ENCODE measurements at regions not wholly inside any gene's neighbourhood (a gene's known extent, or its start where the extent isn't known, plus 50 kb on each side); places are given as distances from the start of the nearest gene placed in this dataset.
"Not testable (repeated sequence)": the region's sequence is repeated elsewhere in the genome, so short reads cannot be mapped to it uniquely, and the experiment has no call there.

DNA sequence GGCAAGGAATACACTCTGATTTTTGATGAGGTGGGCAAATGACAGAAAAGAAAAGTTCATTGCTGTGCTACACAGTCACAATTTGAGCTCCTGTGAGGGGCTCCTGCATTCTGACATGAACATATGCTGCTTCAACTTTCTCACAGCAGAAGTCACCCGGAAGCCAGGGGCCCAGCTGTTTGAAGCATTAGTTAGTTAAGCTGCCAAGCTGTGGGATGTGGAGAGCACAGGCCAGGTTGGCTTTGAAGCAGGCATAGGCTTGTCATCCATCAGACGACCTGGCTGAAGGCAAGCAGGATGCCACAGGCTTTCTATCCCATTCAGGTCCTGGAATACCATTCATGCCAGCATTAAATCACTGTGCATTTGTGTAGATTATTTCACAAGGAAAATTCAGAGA lies 63.1 kb downstream of the MTNR1B start:
- DNase-seq = no peak

DNA sequence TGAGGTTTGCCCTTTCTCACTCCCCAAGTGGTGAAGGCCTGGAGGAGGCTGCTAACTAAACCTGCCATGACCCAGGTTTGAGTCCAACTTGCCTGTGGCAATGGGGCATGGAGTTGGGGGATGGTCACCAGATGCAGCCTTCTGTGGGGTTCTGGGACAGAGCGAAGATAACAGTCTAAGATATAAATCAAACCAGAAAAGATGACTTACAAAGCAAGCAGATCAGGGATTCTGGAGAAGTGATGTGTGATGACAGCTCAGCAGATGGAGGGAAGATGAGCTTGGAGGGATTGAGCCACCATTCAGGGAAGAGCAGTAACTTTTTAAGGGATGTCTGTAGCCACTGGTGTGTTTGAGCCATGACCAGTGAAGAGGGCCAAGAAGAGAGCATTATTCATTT lies 63.6 kb downstream of the MTNR1B start:
- no peak for DNase-seq

- DNase-seq = no peak
Observed at GRCh38 chr11:93034031-93034722, 64.7 kb downstream of the MTNR1B start.

DNA sequence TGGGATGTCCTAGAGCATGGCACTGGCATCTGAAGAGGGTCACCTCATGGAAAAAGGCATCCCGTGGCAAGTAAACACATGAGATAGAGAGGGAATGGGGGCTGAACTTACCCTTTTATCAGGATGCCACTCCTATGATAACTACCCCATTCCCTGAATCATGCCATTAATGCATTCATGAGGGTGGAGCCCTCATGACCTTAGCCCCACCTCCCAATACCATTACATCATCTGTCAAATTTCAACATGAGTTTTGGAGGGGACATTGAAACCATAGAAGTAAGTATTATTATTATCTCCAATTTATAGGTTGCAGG lies 65.2 kb downstream of the MTNR1B start:
- no peak for DNase-seq

GRCh38 chr11:93038521-93038920 lies 69.1 kb downstream of the MTNR1B start:
- DNase-seq = no peak

- no peak for DNase-seq
Observed at GRCh38 chr11:93039531-93040240, 70.2 kb downstream of the MTNR1B start.

- no peak for DNase-seq
Observed at GRCh38 chr11:93041682-93042081, 72.2 kb downstream of the MTNR1B start.

DNA sequence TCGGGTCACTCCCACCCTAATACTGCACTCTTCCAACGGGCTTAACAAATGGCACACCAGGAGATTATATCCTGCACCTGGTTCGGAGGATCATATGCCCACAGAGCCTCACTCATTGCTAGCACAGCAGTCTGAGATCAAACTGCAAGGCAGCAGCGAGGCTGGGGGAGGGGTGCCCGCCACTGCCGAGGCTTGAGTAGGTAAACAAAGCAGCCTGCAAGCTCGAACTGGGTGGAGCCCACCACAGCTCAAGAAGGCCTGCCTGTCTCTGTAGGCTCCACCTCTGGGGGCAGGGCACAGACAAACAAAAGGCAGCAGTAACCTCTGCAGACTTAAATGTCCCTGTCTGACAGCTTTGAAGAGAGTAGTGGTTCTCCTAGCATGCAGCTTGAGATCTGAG lies 73.7 kb downstream of the MTNR1B start:
- not testable (repeated sequence) for DNase-seq

- no peak for DNase-seq
Observed at GRCh38 chr11:93049740-93050139, 80.3 kb downstream of the MTNR1B start.

GRCh38 chr11:93051186-93051585 lies 81.7 kb downstream of the MTNR1B start:
- no peak for DNase-seq

- DNase-seq = no peak
Observed at GRCh38 chr11:93053864-93054263, 84.4 kb downstream of the MTNR1B start.

- DNase-seq = no peak
Observed at GRCh38 chr11:93054279-93054678, 84.8 kb downstream of the MTNR1B start.

DNA sequence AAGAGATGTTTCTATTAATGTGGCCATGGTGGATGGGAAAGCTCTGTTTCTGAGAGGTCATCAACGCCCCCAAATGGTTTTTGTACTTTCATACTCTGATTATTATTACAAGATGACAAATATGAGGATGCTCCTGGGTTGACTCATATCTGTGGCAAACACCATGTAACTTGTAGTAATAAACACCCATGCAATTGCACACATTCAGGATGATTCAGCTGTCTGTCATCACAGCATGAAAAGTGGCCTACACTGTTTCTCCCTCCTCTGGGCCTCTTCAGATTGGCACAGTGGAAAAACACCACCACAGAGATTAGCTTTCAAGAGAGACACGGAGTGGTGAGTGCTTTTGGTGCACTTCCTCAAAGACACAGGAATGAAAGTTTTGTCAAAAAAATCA lies 85.4 kb downstream of the MTNR1B start:
- DNase-seq = peak; percentile 81

DNA sequence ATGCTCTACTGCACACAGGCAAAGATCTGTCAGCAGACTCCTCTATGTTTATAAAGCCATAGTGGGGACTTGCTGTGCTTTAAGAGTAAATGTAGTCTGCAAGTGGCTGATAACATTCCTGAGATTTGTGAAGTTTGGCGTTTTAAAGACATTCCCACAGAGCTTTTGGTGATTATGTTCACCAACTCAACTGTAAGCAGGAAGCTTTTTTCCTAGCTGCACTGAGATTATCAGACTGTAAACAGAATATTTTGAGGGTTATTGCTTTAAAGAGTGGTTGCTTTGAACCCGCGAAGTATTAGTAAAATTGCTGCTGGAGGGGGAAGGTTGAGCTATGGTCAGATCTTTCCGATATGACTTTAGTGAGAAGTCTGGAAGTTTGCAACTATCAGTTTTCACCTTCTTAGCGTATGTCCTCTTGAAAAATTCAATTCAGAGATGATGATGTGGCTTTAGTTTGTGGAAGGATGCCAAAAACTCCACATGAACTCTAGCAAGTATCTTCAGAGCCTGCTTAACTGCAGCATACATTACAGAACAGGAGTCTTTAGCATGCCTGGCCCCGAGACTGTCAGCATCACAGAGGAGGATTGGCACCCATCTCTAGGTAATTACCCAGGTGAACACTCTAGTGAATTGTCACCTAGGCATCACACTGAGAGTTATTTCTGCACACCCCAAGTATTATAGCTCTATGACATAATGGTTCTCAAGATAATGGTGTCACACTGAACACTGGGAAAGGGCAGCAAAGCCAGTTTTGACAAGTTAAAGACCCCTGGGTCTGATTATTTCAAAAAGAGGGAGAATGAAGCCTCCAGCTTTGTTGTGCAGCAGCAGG lies 89.9 kb downstream of the MTNR1B start:
- no peak for DNase-seq

DNA sequence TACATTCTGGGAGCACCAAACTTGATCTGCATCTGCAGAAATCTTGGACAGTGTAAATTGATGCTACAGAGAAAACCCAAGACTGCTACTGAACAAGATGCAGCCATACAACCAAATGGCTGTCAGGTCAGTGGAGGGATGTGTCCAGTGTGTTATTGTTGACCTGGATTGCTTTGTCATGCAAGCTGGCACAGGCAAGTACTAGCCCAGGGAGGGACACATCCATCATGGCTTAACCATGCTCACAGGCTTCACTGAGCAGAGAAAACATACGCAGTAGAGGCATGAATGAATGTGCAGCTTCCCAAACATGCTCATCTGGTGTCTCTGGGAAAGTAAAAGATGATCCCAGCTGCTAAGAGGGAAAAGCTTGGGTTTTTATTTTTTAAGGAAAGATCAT lies 93.6 kb downstream of the MTNR1B start:
- DNase-seq = no peak

- DNase-seq = not testable (repeated sequence)
Observed at GRCh38 chr11:93065074-93065674, 95.7 kb downstream of the MTNR1B start.

- DNase-seq = no peak
Observed at GRCh38 chr11:93067881-93068390, 98.5 kb downstream of the MTNR1B start.

GRCh38 chr11:93072229-93072914 lies 102.9 kb downstream of the MTNR1B start:
- no peak for DNase-seq

- no peak for DNase-seq
Observed at GRCh38 chr11:93073026-93073425, 103.6 kb downstream of the MTNR1B start.

GRCh38 chr11:93073508-93074280 lies 104.2 kb downstream of the MTNR1B start:
- no peak for DNase-seq

GRCh38 chr11:93074352-93074751 lies 104.9 kb downstream of the MTNR1B start:
- DNase-seq = peak; percentile 52

DNA sequence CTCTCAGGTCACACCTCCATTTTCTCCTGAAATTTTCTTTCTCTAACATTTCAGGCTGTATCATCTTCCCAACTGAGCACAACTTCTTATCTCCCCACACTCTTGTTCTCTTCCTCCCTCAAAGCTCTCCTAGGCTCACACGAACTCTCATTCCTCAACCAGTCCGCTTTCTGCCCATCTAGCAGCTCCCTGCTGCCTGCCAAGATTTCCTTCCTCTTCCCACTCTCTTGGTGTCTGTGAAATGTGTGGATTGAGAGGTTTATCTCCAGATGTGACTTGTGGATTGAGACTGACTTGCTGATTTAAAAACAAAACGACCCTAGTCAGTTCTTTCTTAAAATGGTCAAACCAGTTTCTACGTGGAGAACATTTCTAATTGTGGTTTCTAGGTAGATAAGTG lies 106.3 kb downstream of the MTNR1B start:
- DNase-seq = no peak
